ENCODE measurements at regions not wholly inside any gene's neighbourhood (a gene's known extent, or its start where the extent isn't known, plus 50 kb on each side); places are given as distances from the start of the nearest gene placed in this dataset.

GRCh38 chr1:29667951-29668350, 431.6 kb downstream of the PTPRU start:
- FAIRE-seq (no peak), ATAC-seq (no peak), DNase-seq (ENCODE audit: low spot score) (no peak)
- no peak overlapping the region for H3K27ac ChIP-seq (ENCODE audit: extremely low read length, insufficient read depth, low read length)
- in situ Hi-C loops (cut with HindIII; ENCODE audit: extremely low pct_ligation_motif_present, low pct_unique_long_range_greater_than_20kb) (no loop called here), intact Hi-C loops (cut with micrococcal nuclease; ENCODE audit: unreplicated experiment) (no loop called here)
- no peaks in the 10 kb centered on the region for H3K79me2 ChIP-seq (ENCODE audit: insufficient read depth, low read length)
- H3K36me3 ChIP-seq (replicated peaks in 1 of 2; ENCODE audit: control insufficient read depth in 1 of 2, insufficient read depth in 2 of 2, low read length in 2 of 2) = no peaks in the 10 kb centered on the region
- no peaks in the 10 kb centered on the region; a peak in 1 of 5 replicates for H3K27me3 ChIP-seq (ENCODE audit: control insufficient read depth in 1 of 2, insufficient read depth in 2 of 2, low read length in 2 of 2)
- WGBS (ENCODE audit: low lambda C conversion rate) = 0% methylated on average over 2 of the region's 2 CpGs
- ChIA-PET CTCF (ENCODE audit: low intra/inter-chr PET ratio, low total read pairs) (no interaction called here), POLR2A (no interaction called here)
- TF ChIP-seq PRDM4 (CRISPR knock-in tag; IDR thresholded peaks at IDR 0.05; ENCODE audit: borderline replicate concordance) = no peak
- TF ChIP-seq ZNF576 (CRISPR knock-in tag; IDR thresholded peaks at IDR 0.05) = no peak
- TF ChIP-seq PBX3 (CRISPR knock-in tag; IDR thresholded peaks at IDR 0.05; ENCODE audit: borderline replicate concordance) = no peak
- TF ChIP-seq ZBTB3 (CRISPR knock-in tag; IDR thresholded peaks at IDR 0.05; ENCODE audit: borderline replicate concordance, low read depth) = no peak
- no peak for TF ChIP-seq ZNF567 (CRISPR knock-in tag; IDR thresholded peaks at IDR 0.05; ENCODE audit: borderline replicate concordance)
- TF ChIP-seq GATA4 (IDR thresholded peaks at IDR 0.05; ENCODE audit: borderline replicate concordance, low read depth) = no peak
- TF ChIP-seq ZNF549 (CRISPR knock-in tag; IDR thresholded peaks at IDR 0.05) = no peak
- TF ChIP-seq CSRNP2 (CRISPR knock-in tag; conservative IDR thresholded peaks at IDR 0.05; ENCODE audit: low read depth) = no peak
- no peak overlapping the region for H2AFZ ChIP-seq (ENCODE audit: low read length)
- H3K4me2 ChIP-seq (ENCODE audit: low read depth, low read length) = no peak overlapping the region
- H3K4me1 ChIP-seq (ENCODE audit: insufficient read depth, low read length) = no peaks in the 10 kb centered on the region
- no peak overlapping the region for H3K9ac ChIP-seq (ENCODE audit: insufficient read depth, low read depth, low read length)
- no peak overlapping the region for H3K4me3 ChIP-seq (replicated peaks in 1 of 3; ENCODE audit: insufficient read depth in 1 of 3, low read depth in 2 of 3, low read length in 3 of 3)
- H3K9me3 ChIP-seq (ENCODE audit: low read length) = no peaks in the 10 kb centered on the region
- no TSS peak for BruUV-seq (replicated peaks)
- H4K20me1 ChIP-seq (ENCODE audit: insufficient read depth, low read length) = no peaks in the 10 kb centered on the region
